Epithelial cell of prostate (primary cell): ENCODE measurements at regions not wholly inside any gene's neighbourhood (a gene's known extent, or its start where the extent isn't known, plus 50 kb on each side); places are given as distances from the start of the nearest gene placed in this dataset.
"Not testable (repeated sequence)": the region's sequence is repeated elsewhere in the genome, so short reads cannot be mapped to it uniquely, and the experiment has no call there.

Experiments
- DNase-seq: peaks from one replicate; pipeline ENCODE4 v3.0.0-alpha.2; 2011; ENCODE audit warnings: low read depth, low spot score
- H3K27ac ChIP-seq: fragments of 450-650 bp; 2 replicates; pipeline ENCODE4 v1.5.1; 2017; ENCODE audit warnings: mild to moderate bottlenecking

GRCh38 chr11:91585035-91585801 lies 639.4 kb upstream of the FAT3 start:
- H3K27ac ChIP-seq: no peak overlapping the region
- DNase-seq: no peak

GRCh38 chr11:91563176-91563575 lies 661.4 kb upstream of the FAT3 start:
- H3K27ac ChIP-seq: no peak overlapping the region
- no peak for DNase-seq

DNA sequence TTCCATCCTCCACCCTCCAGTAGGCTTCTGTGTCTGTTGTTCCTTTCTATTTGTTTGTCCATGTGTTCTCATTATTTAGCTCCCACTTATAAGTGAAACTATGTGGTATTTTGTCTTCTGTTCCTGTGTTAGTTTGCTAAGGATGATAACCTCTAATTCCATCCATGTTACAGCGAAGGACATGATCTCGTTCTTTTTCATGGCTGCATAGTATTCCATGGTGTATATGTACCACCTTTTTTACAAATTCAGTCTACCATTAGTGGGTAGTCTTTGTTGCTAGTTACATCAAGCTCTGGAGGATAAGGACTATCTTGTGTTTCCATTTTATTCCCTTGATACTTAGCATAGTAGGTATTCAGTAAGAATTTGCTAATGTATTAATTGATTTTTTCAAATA lies 664.2 kb upstream of the FAT3 start:
- H3K27ac ChIP-seq: no peak overlapping the region
- DNase-seq: no peak

GRCh38 chr11:91538065-91538464 lies 686.6 kb upstream of the FAT3 start:
- no peak overlapping the region for H3K27ac ChIP-seq
- DNase-seq: no peak

DNA sequence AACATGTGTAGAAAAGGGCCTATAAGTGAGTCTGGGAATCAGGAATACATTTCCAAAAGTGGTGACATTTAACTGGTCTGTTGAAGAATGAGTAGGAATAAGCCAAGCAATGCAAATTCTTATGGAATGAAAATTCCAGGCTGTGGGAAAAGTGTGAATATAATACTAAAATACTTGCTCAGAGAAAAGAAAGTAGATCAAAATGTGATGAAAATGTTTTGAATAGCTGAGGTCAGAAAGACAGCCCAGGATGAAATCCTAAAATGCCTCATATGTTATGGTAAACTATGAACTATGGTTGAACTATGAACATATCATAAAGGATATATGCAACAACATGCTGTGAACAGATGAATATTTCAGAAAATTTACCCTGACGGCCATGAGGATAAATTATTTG lies 688.3 kb upstream of the FAT3 start:
- H3K27ac ChIP-seq: no peak overlapping the region
- no peak for DNase-seq

DNA sequence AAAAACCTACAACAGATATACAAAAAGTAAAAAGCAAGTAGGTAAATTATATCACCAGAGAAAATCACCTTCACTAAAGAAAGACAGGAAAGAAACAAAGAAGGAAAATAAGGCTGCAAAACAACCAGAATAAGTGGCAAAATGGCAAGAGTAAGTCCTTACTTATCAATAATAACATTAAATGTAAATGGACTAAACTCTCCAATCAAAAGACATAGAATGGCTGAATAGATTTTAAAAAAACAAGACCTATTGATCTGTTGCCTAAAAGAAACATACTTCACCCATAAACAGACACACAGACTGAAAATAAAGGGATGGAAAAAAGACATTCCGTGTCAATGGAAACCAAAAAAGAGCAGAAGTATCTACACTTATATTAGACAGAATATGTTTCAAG lies 695.7 kb upstream of the FAT3 start:
- H3K27ac ChIP-seq: no peak overlapping the region
- DNase-seq: no peak

- no peak overlapping the region for H3K27ac ChIP-seq
- DNase-seq: no peak
Observed at GRCh38 chr11:91527380-91528030, 697.1 kb upstream of the FAT3 start.

- H3K27ac ChIP-seq: no peak overlapping the region
- DNase-seq: no peak
Observed at GRCh38 chr11:91513734-91514133, 710.9 kb upstream of the FAT3 start.

DNA sequence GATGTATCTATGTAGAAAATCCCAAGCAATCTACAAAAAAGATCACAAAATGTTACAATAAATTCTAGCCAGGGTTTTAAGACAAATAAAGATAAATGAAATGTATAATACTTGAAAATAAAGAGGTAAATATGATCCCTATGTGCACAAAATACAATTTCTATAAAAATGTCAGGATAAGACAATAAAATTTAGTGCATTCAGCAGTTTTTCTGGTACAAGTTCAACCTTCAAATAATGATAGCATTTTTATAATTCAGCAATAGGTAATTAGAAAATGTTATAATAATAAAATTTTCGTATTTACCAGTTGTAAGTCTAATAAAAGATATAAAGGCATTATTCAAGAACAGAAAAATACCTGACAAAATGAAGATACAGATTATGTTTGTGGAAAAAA lies 726.8 kb upstream of the FAT3 start:
- no peak overlapping the region for H3K27ac ChIP-seq

DNA sequence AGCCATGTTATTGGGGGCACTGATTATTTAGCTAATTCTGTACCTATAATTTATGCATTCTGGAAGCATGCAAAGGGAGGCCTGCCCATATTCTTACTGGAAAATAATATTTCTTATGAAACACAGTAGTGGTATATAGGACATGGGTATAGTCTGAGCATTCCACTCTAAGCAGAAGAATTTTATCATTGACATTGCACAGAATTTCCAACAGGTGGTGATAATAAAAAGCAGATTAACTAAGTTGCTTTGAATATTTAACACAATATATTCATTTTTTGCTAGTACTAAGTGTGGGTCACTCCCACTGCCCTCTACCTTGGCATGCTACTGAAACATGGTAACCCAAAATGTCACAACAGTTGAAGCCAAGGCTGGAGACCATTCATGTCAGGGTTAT lies 728.8 kb upstream of the FAT3 start:
- no peak for DNase-seq

More for the DNA sequence above, 726.8 kb upstream of the FAT3 start:
- no peak for DNase-seq

DNA sequence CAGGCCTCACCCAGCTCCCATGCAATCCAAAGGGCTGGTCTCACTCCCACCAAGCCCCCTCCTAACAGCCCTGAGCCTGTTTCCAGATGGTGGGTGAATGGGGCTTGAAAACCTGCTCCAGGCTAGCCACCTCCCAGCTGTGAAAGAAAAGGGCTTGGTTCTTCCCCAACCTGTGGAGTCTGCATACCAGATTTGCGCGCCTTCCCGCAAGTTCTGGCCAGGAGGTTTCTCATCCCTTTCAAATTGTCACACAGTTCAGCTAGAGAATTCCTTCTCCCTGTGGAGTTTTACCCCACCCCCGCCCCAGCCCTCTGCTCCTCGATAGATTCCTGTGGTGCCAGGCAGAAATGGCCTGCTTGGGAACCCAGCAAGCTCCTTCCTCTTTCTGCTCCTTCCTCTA lies 734.6 kb upstream of the FAT3 start:
- no peak for DNase-seq

More for the DNA sequence above, 728.8 kb upstream of the FAT3 start:
- H3K27ac ChIP-seq: no peak overlapping the region

DNA sequence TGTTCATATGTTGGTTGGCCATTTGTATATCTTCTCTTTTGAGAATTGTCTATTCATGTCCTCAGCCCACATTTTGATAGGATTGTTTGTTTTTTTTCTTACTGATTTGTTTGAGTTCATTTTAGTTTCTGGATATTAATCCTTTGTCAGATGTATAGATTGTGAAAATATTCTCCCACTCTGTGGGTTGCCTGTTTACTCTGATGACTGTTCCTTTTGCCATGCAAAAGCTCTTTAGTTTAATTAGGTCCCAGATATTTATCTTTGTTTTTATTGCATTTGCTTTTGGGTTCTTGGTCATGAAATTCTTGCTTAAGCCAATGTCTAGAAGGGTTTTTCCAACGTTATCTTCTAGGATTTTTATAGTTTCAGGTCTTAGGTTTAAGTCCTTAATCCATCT lies 740.7 kb upstream of the FAT3 start:
- not testable (repeated sequence) for H3K27ac ChIP-seq, DNase-seq

More for the DNA sequence above, 734.6 kb upstream of the FAT3 start:
- H3K27ac ChIP-seq: peak overlapping the region; percentile 10

DNA sequence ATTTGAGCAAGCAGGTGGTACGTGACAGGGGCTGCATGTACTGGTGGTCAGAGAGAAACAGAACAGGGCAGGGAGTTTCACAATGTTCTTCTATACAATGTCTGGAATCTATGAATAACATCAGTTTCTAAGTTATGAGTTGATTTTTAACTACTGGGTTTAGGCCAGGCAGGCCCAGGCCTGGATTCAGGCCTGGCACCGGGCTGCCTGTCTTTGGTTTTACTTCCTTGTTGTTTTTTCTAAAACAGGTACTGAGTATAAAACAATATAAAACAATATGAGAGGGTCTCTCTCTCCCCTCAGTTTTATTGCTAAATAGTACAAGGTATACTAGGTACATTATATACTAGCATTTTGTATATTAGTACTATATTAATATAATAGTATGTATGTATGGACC lies 742.7 kb upstream of the FAT3 start:
- DNase-seq: not testable (repeated sequence)
- peak overlapping the region; percentile 57 for H3K27ac ChIP-seq

GRCh38 chr11:91470656-91471055 lies 754.0 kb upstream of the FAT3 start:
- H3K27ac ChIP-seq: no peak overlapping the region
- no peak for DNase-seq

- DNase-seq: no peak
- H3K27ac ChIP-seq: no peak overlapping the region
Observed at GRCh38 chr11:91459840-91460239, 764.8 kb upstream of the FAT3 start.

GRCh38 chr11:91446267-91446666 lies 778.4 kb upstream of the FAT3 start:
- DNase-seq: no peak
- no peak overlapping the region for H3K27ac ChIP-seq

- DNase-seq: peak; percentile 3
- H3K27ac ChIP-seq: no peak overlapping the region
Observed at GRCh38 chr11:91435694-91436395, 788.8 kb upstream of the FAT3 start.

DNA sequence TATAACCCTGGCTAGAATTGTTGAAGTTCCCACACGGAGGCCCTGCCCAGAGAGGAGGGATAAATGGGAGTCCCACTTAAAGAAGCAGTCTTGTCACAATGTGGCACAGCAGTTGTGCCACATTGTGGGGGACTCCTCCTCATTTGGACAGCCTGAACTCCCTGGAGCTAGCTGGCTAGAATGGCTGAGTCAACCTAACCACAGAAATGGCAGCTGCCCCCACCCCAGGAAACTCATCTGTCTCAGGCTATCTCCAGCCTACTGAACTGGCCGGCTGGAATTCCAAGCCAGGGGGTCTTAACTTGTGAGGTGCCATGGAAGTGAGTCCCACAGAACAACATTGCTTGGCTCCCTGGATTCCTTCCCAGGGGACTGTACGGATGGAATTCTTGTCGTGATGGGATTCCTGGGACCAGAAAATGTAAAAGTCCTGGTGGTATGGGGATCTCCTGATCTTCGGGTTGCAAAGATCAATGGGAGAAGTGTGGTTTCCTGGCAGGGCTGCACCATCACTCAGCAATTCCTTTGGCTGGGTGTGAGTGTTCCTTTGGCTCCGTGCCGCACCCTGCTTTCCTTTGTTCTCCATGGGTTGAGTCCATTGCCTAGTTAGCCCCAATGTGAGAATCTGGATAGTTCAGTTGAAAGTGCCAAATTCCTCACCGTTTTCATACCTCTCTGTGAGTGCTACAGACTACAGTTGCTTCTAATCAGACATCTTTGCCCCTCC lies 791.2 kb upstream of the FAT3 start:
- H3K27ac ChIP-seq: no peak overlapping the region
- no peak for DNase-seq

- DNase-seq: no peak
- no peak overlapping the region for H3K27ac ChIP-seq
Observed at GRCh38 chr11:91421641-91422040, 803.0 kb upstream of the FAT3 start.

DNA sequence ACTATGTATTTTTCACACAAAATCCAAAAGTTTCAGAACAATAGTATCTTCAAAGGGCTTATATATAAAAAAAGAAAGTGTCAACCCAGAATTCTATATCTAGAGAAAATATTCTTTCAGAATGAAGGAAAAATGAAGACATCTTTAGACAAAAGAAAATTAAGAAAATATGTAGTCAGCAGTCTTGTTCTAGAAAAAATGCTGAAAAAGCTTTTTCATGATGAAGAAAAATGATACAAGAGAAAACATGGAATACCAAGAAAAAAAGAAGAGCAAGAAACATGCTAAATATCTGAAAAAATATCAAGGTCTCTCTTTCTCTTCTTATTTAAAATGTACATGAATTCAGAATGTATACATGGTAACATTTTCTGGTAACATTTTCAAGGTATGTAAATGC lies 816.8 kb upstream of the FAT3 start:
- no peak overlapping the region for H3K27ac ChIP-seq
- no peak for DNase-seq

DNA sequence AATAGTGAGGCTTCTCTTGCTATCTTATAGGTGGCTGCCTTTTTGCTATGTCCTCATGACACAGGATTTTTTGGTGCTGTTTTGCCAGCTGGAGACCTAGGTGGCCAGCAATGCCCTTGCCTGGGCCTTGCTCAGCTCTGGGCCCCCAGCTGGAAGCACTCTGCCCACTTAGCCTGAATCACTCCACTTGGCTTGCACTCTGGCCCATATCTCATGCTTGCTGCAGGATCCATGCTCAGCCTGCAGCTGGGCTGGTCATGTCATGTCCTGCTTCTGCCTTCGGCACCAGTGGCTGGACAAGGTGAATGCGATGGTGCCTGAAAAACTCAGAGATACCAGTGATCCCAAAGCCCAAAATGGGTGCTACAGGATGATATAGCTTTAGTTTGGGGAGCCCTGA lies 818.6 kb upstream of the FAT3 start:
- H3K27ac ChIP-seq: no peak overlapping the region
- DNase-seq: no peak
